ENCODE measurements at regions not wholly inside any gene's neighbourhood (a gene's known extent, or its start where the extent isn't known, plus 50 kb on each side); places are given as distances from the start of the nearest gene placed in this dataset.

DNA sequence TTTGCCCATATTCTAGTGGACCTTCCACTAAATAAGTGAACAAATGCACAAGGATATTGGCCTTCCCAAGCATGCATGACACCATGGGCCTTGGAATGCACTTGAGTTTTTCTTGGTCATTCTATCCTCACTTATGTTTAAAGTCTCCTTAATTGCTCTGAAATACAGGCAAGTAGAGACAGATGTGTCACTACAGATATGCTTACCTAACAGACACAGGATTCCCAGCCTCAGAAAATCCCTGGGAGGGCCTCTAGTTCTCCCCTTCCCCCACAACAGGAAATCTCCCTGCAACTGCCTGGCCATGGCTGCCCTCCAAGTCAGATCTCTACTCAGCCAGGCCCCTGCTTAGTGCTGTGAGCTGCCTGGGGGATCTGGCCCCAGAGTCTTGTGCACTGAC lies 445.2 kb downstream of the IRS1 start:
- TF ChIP-seq ZNF274 (IDR thresholded peaks at IDR 0.05; ENCODE audit: low read depth, low read length) (no peak), SUZ12 (IDR thresholded peaks at IDR 0.05; ENCODE audit: extremely low read depth, insufficient read depth, insufficient read length) (no peak), YY1 (IDR thresholded peaks at IDR 0.05; ENCODE audit: insufficient read depth, insufficient read length) (no peak)
